ENCODE measurements at regions not wholly inside any gene's neighbourhood (a gene's known extent, or its start where the extent isn't known, plus 50 kb on each side); places are given as distances from the start of the nearest gene placed in this dataset.

DNA sequence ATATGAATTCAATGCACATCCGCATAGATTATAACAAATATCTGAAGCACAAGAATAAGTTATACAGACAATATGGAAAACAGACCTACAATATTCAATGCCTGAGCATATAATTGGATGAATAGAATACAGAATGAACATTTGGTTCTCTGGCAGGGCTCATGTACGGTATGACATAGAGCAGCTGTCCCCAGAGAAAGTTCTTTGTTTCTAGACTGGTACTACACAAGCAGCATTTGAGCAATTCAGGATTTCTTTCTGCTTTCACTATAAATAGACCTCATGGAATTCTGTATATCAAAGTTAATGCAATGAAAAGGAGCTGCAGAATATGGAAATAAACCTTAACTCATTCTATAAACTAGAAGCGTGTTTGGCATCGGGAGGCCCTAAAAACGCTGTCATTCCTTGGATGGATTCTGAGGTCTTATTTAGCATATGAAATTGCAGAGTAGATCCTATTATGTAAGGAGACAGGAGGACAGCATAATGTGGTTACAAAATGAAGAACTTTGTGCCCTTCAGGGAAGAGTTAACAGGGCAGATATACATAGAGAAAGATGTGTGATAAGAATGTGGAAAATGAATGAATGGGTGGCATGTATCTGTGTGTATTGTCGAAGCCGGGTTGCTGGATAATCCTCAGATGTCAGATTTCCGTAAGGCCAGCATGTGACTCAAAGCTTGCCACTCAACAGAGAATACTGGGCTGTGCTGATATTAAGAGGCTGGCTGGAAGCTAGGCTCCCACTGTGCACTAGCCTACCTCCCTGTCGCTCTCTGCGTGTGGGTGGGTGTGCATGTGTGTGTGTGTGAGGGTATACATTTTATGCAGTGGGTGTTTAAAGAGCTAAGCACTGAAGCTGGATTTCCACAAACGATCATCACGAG, 103.3 kb upstream of the SLC4A4 start:
- Histone ChIP-seq H3K27me3 (ENCODE audit: insufficient read depth, low read depth) (no peaks in the 10 kb centered on the region), H3K79me2 (ENCODE audit: low read depth) (no peaks in the 10 kb centered on the region), H3F3A (ENCODE audit: insufficient read depth, low read depth) (no peaks in the 10 kb centered on the region), H3K4me3 (no peak overlapping the region), H3K27ac (no peak overlapping the region), H3K36me3 (ENCODE audit: low read depth) (no peaks in the 10 kb centered on the region), H3K9me2 (ENCODE audit: insufficient read depth) (no peaks in the 10 kb centered on the region), H3K4me1 (replicated peaks; ENCODE audit: insufficient read depth) (peaks cover 7% of the 10 kb centered on the region; the same call in 1 of the 2 replicates), H2AFZ (no peak overlapping the region), H3K9me3 (ENCODE audit: insufficient read depth, low read depth) (no peaks in the 10 kb centered on the region), H4K20me1 (ENCODE audit: insufficient read depth) (no peaks in the 10 kb centered on the region), H3K4me2 (no peak overlapping the region)
- CTCF ChIA-PET = no interaction called here
- no peak for DNase-seq
- BruUV-seq (replicated peaks) = no TSS peak
- POLR2A ChIA-PET (ENCODE audit: unreplicated experiment) = no interaction called here
- intact Hi-C loops (cut with micrococcal nuclease; ENCODE audit: unreplicated experiment) = no loop called here
- no peak for TF ChIP-seq EZH2 (IDR thresholded peaks at IDR 0.05; ENCODE audit: low read depth)
- TF ChIP-seq, protein P1, sequence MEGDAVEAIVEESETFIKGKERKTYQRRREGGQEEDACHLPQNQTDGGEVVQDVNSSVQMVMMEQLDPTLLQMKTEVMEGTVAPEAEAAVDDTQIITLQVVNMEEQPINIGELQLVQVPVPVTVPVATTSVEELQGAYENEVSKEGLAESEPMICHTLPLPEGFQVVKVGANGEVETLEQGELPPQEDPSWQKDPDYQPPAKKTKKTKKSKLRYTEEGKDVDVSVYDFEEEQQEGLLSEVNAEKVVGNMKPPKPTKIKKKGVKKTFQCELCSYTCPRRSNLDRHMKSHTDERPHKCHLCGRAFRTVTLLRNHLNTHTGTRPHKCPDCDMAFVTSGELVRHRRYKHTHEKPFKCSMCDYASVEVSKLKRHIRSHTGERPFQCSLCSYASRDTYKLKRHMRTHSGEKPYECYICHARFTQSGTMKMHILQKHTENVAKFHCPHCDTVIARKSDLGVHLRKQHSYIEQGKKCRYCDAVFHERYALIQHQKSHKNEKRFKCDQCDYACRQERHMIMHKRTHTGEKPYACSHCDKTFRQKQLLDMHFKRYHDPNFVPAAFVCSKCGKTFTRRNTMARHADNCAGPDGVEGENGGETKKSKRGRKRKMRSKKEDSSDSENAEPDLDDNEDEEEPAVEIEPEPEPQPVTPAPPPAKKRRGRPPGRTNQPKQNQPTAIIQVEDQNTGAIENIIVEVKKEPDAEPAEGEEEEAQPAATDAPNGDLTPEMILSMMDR (conservative IDR thresholded peaks at IDR 0.05) = no peak

DNA sequence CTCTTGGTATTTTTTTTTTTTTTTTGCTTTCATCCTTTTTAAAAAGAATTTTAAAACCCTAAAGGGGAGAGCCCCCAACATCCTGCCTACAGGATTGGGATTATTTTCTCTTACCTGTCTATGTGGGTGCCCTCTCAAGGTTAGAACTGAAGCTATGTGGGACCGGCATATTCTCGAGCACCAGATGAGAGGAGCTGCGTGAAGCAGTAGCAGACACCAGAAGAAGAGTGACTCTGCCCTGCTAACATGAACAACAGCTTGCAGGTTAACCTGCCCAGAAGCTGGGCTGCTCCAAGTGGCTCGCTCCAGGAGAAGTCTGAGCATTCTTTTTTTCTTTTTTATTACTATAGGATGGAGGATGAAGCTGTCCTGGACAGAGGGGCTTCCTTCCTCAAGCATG, 102.6 kb upstream of the SLC4A4 start:
- no peak overlapping the region for H3K27ac ChIP-seq
- no peaks in the 10 kb centered on the region for H3K36me3 ChIP-seq (ENCODE audit: low read depth)
- no peaks in the 10 kb centered on the region for H3K79me2 ChIP-seq (ENCODE audit: low read depth)
- no peak overlapping the region for H3K4me3 ChIP-seq
- H2AFZ ChIP-seq = no peak overlapping the region
- no peaks in the 10 kb centered on the region for H4K20me1 ChIP-seq (ENCODE audit: insufficient read depth)
- CTCF ChIA-PET = no interaction called here
- intact Hi-C loops (cut with micrococcal nuclease; ENCODE audit: unreplicated experiment) = no loop called here
- no peak overlapping the region for H3K4me2 ChIP-seq
- no peaks in the 10 kb centered on the region for H3K9me3 ChIP-seq (ENCODE audit: insufficient read depth, low read depth)
- no peaks in the 10 kb centered on the region for H3K27me3 ChIP-seq (ENCODE audit: insufficient read depth, low read depth)
- no peaks in the 10 kb centered on the region for H3F3A ChIP-seq (ENCODE audit: insufficient read depth, low read depth)
- BruUV-seq (replicated peaks) = no TSS peak
- POLR2A ChIA-PET (ENCODE audit: unreplicated experiment) = no interaction called here
- no peak for TF ChIP-seq EZH2 (IDR thresholded peaks at IDR 0.05; ENCODE audit: low read depth)
- TF ChIP-seq, protein P1 (conservative IDR thresholded peaks at IDR 0.05) = no peak
- H3K9me2 ChIP-seq (ENCODE audit: insufficient read depth) = no peaks in the 10 kb centered on the region
- DNase-seq = no peak
- H3K4me1 ChIP-seq (replicated peaks; ENCODE audit: insufficient read depth) = peaks cover 7% of the 10 kb centered on the region; the same call in 1 of the 2 replicates

DNA sequence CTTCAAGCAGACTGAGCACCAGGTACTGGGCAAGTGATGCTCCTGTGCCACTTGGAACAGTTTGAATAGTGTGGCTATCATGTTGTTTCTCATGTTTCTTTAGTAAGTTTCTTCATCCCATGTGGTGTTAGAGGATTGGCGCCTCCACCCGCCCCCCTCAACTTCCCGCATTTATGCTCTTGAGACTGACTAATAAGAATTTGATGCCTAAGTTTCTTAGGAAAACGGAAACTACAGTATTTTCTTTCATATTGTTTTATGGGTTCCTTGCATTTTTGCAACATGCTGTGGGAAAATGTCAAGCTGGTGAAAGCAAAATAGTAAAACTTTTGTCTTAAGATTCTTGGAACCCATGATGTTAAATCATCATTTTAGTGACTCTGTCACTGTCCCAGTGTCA, 101.2 kb upstream of the SLC4A4 start:
- Histone ChIP-seq H3K9me3 (ENCODE audit: insufficient read depth, low read depth) (no peaks in the 10 kb centered on the region), H3K36me3 (ENCODE audit: low read depth) (no peaks in the 10 kb centered on the region), H3F3A (ENCODE audit: insufficient read depth, low read depth) (no peaks in the 10 kb centered on the region), H3K27me3 (ENCODE audit: insufficient read depth, low read depth) (no peaks in the 10 kb centered on the region), H3K4me3 (no peak overlapping the region), H2AFZ (no peak overlapping the region), H4K20me1 (ENCODE audit: insufficient read depth) (no peaks in the 10 kb centered on the region), H3K9me2 (ENCODE audit: insufficient read depth) (no peaks in the 10 kb centered on the region), H3K4me1 (replicated peaks; ENCODE audit: insufficient read depth) (peaks cover 7% of the 10 kb centered on the region; the same call in 1 of the 2 replicates), H3K4me2 (no peak overlapping the region), H3K79me2 (ENCODE audit: low read depth) (no peaks in the 10 kb centered on the region), H3K27ac (no peak overlapping the region)
- no peak for DNase-seq
- BruUV-seq (replicated peaks) = no TSS peak
- POLR2A ChIA-PET (ENCODE audit: unreplicated experiment) = no interaction called here
- CTCF ChIA-PET = no interaction called here
- no peak for TF ChIP-seq EZH2 (IDR thresholded peaks at IDR 0.05; ENCODE audit: low read depth)
- TF ChIP-seq, protein P1 (conservative IDR thresholded peaks at IDR 0.05) = no peak
- intact Hi-C loops (cut with micrococcal nuclease; ENCODE audit: unreplicated experiment) = no loop called here

Data from PC-9 (cell line).